Cardiac fibroblast (primary cell): ENCODE measurements at regions not wholly inside any gene's neighbourhood (a gene's known extent, or its start where the extent isn't known, plus 50 kb on each side); places are given as distances from the start of the nearest gene placed in this dataset.

Source experiments
- DNase-seq, 2 donors: peaks; one replicate each; pipeline versions ENCODE4 v3.0.0 to v3.0.0-alpha.2; 2010; ENCODE audit warnings: low read depth in 2 of 2
- H3K4me3 ChIP-seq, 2 donors: replicated peaks in 1 of 2; 1 replicate in 1 of 2; 2 replicates in 1 of 2; pipeline ENCODE4 v1.5.1; 2011; ENCODE audit warnings: low read depth in 2 of 2, low read length in 2 of 2, mild to moderate bottlenecking in 2 of 2, moderate library complexity in 1 of 2
- TF ChIP-seq, protein P1 (sequence below): IDR thresholded peaks from one replicate; pipeline ENCODE4 v1.5.1; 2011; ENCODE audit warnings: low read depth, mild to moderate bottlenecking, low read length, inconsistent platforms

DNA sequence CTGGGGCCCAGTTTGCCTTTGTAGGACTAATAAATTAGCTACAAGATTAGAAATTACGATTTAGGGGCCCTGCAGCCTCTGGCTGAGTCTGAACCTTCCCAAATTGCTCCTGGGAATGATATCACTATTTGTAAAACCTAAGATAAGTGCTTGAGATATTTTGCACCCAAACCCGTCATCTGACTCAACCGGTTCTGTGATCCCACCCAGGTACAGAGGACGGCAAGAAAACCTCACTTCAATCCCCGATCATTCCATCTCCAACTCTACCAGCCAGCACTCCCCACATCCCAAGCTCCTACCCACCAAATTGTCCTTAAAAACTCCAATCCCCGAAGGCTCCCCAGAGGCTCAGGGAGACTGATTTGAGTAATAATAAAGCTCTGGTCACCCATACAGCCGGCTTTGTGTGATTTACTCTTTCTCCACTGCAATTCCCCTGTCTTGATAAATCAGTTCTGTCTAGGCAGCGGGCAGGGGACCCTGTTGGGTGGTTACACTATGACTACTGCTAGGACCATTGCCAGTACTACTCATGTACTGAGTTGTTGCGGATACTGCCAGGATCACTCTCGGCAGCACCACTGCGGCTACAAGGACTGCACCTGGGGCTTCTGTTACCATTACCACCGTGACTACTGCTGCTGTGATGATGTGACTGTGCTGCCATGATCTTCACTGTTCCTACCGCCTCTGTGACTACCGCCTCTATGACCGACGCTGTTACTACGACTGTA, 73.1 kb downstream of the IRF8 start:
- DNase-seq = no peak
- TF ChIP-seq, protein P1, sequence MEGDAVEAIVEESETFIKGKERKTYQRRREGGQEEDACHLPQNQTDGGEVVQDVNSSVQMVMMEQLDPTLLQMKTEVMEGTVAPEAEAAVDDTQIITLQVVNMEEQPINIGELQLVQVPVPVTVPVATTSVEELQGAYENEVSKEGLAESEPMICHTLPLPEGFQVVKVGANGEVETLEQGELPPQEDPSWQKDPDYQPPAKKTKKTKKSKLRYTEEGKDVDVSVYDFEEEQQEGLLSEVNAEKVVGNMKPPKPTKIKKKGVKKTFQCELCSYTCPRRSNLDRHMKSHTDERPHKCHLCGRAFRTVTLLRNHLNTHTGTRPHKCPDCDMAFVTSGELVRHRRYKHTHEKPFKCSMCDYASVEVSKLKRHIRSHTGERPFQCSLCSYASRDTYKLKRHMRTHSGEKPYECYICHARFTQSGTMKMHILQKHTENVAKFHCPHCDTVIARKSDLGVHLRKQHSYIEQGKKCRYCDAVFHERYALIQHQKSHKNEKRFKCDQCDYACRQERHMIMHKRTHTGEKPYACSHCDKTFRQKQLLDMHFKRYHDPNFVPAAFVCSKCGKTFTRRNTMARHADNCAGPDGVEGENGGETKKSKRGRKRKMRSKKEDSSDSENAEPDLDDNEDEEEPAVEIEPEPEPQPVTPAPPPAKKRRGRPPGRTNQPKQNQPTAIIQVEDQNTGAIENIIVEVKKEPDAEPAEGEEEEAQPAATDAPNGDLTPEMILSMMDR = no peak
- no peak overlapping the region for H3K4me3 ChIP-seq

DNA sequence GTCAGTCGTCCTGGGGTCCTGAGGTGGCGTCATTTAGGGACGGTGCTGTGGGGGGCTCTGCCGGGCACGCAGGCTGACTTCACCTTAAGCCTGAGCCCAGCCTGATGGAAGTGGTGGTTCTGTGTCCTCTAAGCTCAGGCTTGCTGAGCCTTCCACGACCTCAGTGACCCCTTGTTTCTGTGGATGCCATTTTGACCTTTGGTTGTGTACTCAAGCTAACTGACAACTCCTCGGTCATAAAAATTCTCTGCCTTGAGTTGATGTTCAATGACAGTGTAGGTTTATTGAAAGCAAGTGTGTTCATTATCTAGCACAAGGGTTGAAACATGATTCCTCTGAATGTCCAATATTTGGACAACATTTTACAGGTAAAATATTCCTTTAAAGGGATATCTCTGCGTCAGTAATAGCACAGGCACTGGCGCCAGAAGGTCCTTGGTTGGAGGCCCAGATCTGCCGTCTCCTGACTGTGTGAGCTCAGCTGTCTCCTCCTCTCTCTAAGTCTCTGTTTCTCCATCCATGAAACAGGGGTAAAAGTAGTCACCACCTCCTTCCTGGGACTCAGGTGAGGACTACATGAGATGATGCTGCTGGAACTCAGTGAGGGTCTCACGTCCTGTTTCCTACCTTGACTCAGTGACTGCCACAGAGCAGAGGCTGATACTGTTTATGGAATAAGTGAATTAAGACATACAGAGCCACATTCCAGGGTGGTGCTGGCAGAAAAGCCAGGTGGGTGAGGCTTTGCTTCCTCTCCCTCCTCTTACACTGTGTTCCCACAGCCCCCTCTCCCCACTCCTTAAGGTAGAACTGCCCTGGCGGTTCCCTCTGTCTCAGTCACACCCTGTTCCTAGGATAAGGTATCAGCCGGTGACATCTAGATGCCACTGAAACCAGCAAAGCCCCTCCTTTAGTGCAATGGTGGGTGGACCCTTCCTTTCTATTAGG, 75.7 kb downstream of the IRF8 start:
- TF ChIP-seq, protein P1 = no peak
- no peak overlapping the region for H3K4me3 ChIP-seq
- DNase-seq = no peak

DNA sequence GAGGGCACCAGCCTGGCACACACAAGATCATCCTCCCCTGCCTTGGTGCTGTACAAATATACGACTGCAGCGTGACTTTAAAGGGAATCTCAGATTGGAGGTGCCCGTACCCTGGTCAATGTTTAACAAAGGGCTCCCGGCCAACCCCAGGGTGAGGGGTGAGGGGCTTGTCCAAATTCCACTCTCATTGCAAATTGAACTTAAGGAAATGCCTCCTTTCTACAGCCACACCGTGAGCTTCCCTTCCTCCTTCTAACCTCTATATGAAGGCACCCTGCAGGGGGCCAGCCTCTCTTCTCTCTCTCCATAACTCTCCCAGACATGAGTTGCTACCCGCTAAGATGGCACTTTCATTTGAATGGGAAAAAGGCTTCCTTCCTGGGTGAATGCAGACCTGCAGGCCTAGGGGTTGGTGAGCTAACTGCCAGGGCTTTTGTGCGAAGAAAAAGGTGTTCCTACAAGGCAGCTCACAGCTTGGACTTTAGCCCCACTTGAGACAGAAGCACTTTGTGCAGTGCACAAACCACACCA, 76.6 kb downstream of the IRF8 start:
- TF ChIP-seq, protein P1 = no peak
- DNase-seq = no peak
- H3K4me3 ChIP-seq = no peak overlapping the region

DNA sequence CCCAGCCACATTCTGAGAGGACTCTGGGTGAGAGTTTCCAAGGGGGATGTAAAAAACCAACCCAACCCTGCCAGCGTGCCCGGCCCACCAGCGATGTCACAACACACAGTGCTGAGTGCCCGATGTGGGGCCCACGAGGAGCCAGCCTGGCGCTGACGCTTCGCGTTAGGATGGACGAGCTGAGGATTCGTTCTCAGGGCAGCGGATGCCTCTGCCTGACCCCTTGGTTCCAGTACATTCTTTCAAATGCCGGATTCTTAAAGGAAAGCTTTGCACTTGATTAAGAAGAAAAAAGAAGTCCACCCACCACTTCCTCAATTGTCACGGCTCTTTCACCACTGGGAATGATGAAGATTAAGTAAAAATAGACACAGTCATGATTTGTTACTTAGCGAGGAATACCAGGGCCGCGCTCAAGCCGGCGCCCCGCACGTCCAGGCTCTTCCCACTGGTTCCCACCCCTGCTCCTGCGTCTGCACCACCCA, 79.4 kb downstream of the IRF8 start:
- no peak overlapping the region for H3K4me3 ChIP-seq
- no peak for DNase-seq
- TF ChIP-seq, protein P1 = no peak

DNA sequence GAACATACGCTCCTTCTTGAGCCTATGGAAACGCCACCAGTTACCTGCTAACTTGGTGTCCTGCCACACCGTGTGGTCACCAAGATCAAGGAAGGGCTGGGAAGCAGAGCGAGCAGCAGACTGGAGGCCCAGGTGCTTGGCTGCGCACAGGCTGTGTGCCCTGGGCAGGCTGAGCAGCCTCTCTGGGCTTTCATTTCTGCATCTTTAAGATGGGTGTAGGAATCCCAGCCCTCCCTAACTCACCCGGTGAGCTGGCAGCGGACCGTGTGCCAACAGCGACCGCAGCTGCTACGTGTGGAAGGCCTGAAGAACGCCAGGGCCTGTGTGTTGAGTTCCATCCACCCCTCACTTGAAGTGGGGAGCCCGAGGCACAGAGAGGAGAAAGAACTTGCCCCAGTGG, 80.0 kb downstream of the IRF8 start:
- DNase-seq = no peak
- TF ChIP-seq, protein P1 = no peak

DNA sequence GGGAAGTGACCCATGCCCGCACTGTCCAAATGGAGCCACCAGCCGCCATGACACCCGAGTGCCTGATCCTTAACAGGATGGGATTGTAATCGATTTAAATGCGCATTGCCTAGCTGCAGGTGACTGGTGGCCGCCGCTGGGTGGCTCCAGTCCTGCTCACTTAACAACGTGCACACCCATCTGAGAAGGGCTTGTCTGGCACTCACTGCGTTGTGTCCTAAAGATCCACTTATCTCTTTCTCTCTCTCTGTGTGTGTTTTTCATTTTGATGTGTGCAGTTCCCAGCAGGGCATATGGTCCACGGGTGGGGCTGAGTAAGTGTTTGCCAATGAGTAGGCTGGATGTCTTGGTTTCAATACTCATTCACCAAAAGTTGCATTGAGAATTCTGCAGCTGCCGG, 80.6 kb downstream of the IRF8 start:
- DNase-seq = no peak
- H3K4me3 ChIP-seq = no peak overlapping the region
- TF ChIP-seq, protein P1 = no peak

More for the DNA sequence above, 80.0 kb downstream of the IRF8 start:
- H3K4me3 ChIP-seq = no peak overlapping the region
